Vagina (tissue), 2 donors: ENCODE measurements at regions not wholly inside any gene's neighbourhood (a gene's known extent, or its start where the extent isn't known, plus 50 kb on each side); places are given as distances from the start of the nearest gene placed in this dataset.
"Not testable (repeated sequence)": the region's sequence is repeated elsewhere in the genome, so short reads cannot be mapped to it uniquely, and the experiment has no call there.

Experiments
- DNase-seq, 2 donors: peaks; one replicate each; pipeline ENCODE4 v3.0.0-alpha.2; 2017; ENCODE audit errors: extremely low spot score in 2 of 2
- H3K27ac ChIP-seq: fragments of 200-600 bp; sonication (generic); one replicate; pipeline ENCODE4 v1.5.1; 2019
- H3K27me3 ChIP-seq: fragments of 200-600 bp; sonication (generic); one replicate; pipeline ENCODE4 v1.5.1; 2019
- H3K36me3 ChIP-seq, 2 donors: fragments of 200-600 bp; sonication (generic); one replicate each; pipeline ENCODE4 v1.5.1; 2017 to 2019
- H3K4me1 ChIP-seq: fragments of 200-600 bp; sonication (generic); one replicate; pipeline ENCODE4 v1.5.1; 2019
- H3K4me3 ChIP-seq, 2 donors: fragments of 200-600 bp; sonication (generic); 1 replicate in 1 of 2; 2 replicates in 1 of 2; pipeline ENCODE4 v1.5.1; 2016 to 2019
- H3K9me3 ChIP-seq: fragments of 200-600 bp; sonication (generic); one replicate; pipeline ENCODE4 v1.5.1; 2019
- POLR2A ChIP-seq, 2 donors: fragments of 450-650 bp; IDR thresholded peaks; one replicate each; pipeline ENCODE4 v1.6.1; 2017; ENCODE audit warnings: antibody characterized with exemption in 2 of 2, mild to moderate bottlenecking in 2 of 2, moderate library complexity in 2 of 2
- POLR2AphosphoS5 ChIP-seq, 2 donors: sonication (generic); formaldehyde crosslinking; IDR thresholded peaks; one replicate each; pipeline ENCODE4 v1.9.0; 2017; ENCODE audit warnings: antibody characterized with exemption in 2 of 2, mild to moderate bottlenecking in 2 of 2, low read depth in 1 of 2; ENCODE audit not compliant: insufficient read depth in 1 of 2
- intact Hi-C: fragments of 100-400 bp; cut with DNase I; formaldehyde crosslinking; loops from one replicate; pipeline ENCODE4 v1.15.1; 2023
- TF ChIP-seq, protein P1 (sequence below), 3 experiments: fragments of 450-650 bp in 2 of 3; fragments of 200-600 bp in 1 of 3; sonication (generic) in 1 of 3; IDR thresholded peaks; one replicate each; pipeline ENCODE4 v1.5.1; 2017 to 2019; ENCODE audit warnings: antibody characterized with exemption in 3 of 3, mild to moderate bottlenecking in 2 of 3, moderate library complexity in 2 of 3

DNA sequence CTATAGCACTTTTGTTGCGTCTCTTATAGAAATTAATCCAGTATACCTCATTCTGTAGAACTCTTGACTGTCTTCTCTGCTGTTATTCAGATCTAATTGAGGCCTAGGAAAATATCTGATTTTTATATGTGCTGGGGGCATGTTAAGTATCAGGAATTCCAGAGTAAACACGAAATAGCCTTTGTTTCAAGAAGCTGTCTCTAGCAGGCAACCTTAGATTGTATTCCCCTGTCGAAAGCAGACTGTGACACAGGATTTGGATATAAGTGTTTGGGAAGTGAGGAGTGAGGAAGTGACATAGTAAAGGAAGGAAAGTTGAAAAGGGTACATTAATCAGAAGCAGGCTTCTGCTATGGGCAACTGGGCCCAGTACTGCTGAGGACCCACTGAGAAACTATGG is 72.1 kb upstream of the RASA1 start:
- intact Hi-C loops, result no loop called here
- DNase-seq, result no peak
- Histone ChIP-seq H3K27me3 (no peaks in the 10 kb centered on the region), H3K4me3 (no peak overlapping the region), H3K36me3 (no peaks in the 10 kb centered on the region), H3K27ac (no peak overlapping the region), H3K9me3 (no peaks in the 10 kb centered on the region), H3K4me1 (no peaks in the 10 kb centered on the region)
- TF ChIP-seq, protein P1, sequence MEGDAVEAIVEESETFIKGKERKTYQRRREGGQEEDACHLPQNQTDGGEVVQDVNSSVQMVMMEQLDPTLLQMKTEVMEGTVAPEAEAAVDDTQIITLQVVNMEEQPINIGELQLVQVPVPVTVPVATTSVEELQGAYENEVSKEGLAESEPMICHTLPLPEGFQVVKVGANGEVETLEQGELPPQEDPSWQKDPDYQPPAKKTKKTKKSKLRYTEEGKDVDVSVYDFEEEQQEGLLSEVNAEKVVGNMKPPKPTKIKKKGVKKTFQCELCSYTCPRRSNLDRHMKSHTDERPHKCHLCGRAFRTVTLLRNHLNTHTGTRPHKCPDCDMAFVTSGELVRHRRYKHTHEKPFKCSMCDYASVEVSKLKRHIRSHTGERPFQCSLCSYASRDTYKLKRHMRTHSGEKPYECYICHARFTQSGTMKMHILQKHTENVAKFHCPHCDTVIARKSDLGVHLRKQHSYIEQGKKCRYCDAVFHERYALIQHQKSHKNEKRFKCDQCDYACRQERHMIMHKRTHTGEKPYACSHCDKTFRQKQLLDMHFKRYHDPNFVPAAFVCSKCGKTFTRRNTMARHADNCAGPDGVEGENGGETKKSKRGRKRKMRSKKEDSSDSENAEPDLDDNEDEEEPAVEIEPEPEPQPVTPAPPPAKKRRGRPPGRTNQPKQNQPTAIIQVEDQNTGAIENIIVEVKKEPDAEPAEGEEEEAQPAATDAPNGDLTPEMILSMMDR (IDR thresholded peaks at IDR 0.05), result no peak
- TF ChIP-seq POLR2AphosphoS5 (IDR thresholded peaks at IDR 0.05; ENCODE audit: insufficient read depth in 1 of 2, low read depth in 1 of 2) (no peak), POLR2A (IDR thresholded peaks at IDR 0.05) (no peak)

DNA sequence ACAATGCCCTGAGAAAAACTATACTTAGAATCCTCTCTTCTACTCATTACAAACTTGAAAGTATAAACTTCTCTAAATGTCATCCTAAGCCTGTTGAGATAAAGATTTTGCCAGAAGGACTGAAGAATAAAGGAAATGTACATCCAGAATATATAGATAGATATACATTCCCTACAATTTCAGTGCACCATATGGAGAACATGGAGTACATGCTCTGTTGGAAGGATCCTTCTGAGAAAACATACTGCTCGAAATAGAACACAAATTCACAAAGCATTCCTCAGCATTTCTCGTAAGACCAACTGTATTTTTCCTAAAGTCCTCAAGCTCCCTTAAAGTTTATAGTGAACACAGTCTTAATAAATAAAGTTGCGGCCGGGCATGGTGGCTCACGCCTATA is 69.7 kb upstream of the RASA1 start:
- Histone ChIP-seq H3K36me3 (no peaks in the 10 kb centered on the region), H3K4me1 (no peaks in the 10 kb centered on the region), H3K4me3 (no peak overlapping the region), H3K27ac (no peak overlapping the region), H3K9me3 (no peaks in the 10 kb centered on the region), H3K27me3 (no peaks in the 10 kb centered on the region)
- DNase-seq, result no peak
- TF ChIP-seq POLR2AphosphoS5 (IDR thresholded peaks at IDR 0.05; ENCODE audit: insufficient read depth in 1 of 2, low read depth in 1 of 2), result no peak
- TF ChIP-seq POLR2A (IDR thresholded peaks at IDR 0.05), result no peak
- TF ChIP-seq, protein P1 (IDR thresholded peaks at IDR 0.05), result no peak
- intact Hi-C loops, result no loop called here

DNA sequence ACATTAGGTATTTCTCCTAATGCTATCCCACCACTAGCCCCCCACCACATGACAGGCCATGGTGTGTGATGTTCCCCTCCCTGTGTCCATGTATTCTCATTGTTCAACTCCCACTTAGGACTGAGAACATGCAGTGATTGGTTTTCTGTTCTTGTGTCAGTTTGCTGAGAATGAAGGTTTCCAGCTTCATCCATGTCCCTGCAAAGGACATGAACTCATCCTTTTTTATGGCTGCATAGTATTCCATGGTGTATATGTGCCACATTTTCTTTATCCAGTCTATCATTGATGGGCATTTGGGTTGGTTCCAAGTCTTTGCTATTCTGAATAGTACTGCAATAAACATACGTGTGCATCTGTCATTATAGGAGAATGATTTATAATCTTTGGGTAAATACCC is 68.4 kb upstream of the RASA1 start:
- DNase-seq, H3K36me3 ChIP-seq, H3K4me3 ChIP-seq, H3K27me3 ChIP-seq, H3K27ac ChIP-seq, intact Hi-C loops, H3K9me3 ChIP-seq, H3K4me1 ChIP-seq: not testable (repeated sequence)

DNA sequence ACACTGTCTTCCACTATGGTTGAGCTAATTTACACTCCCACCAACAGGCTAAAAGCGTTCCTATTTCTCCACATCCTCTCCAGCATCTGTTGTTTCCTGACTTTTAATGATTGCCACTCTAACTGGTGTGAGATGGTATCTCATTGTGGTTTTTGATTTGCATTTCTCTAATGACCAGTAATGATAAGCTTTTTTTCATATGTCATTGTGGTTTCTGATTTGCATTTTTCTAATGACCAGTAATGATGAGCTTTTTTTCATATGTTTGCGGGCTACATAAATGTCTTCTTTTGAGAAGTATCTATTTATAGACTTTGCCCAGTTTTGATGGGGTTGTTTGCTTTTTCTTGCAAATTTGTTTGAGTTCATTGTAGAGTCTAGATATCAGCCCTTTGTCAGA is 68.0 kb upstream of the RASA1 start:
- DNase-seq, H3K27ac ChIP-seq, H3K4me1 ChIP-seq, intact Hi-C loops, H3K36me3 ChIP-seq, H3K4me3 ChIP-seq, H3K9me3 ChIP-seq, H3K27me3 ChIP-seq: not testable (repeated sequence)

DNA sequence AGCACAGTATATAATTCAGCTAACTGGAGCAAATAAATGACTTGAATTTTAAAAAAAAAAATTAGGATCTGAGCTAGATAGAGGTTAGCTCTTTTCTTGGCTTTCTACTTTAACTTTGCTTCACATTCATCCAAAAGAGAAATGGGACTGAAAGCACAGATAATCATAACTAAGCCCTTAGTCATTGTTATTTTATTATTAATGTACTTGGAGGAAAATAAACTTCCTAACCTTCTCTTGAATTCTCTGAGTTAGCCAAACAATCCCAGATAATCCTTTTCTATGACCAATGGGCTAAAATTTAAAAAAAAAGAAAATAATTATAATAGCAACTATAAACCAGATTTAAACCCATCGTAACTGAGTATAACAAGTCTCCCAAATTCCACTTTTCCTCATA is 57.6 kb upstream of the RASA1 start:
- intact Hi-C loops, result no loop called here
- TF ChIP-seq POLR2AphosphoS5 (IDR thresholded peaks at IDR 0.05; ENCODE audit: insufficient read depth in 1 of 2, low read depth in 1 of 2) (no peak), POLR2A (IDR thresholded peaks at IDR 0.05) (no peak)
- TF ChIP-seq, protein P1 (IDR thresholded peaks at IDR 0.05), result no peak
- H3K4me1 ChIP-seq, result no peaks in the 10 kb centered on the region

DNA sequence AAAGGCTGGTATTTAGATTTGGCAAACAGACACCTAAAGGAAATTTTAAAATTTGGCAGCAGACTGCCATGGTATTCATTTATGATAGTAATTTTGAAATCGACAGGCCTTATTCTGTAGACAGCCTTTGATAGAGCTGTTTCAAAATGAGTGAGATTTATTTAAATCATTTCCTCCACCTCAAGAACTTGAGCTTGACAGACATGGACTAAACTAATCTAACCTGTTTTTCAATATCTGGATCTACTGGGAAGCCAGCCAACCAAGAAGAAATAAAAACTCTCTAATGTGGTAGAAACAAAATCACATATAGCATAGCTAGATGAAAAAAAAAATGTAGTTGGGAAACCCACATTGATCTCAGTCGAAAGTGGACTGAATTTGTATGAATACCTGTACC is 56.9 kb upstream of the RASA1 start:
- no peaks in the 10 kb centered on the region for H3K36me3 ChIP-seq
- H3K9me3 ChIP-seq, result no peaks in the 10 kb centered on the region
- TF ChIP-seq POLR2AphosphoS5 (IDR thresholded peaks at IDR 0.05; ENCODE audit: insufficient read depth in 1 of 2, low read depth in 1 of 2) (no peak), POLR2A (IDR thresholded peaks at IDR 0.05) (no peak)
- TF ChIP-seq, protein P1 (IDR thresholded peaks at IDR 0.05), result no peak
- no peaks in the 10 kb centered on the region for H3K27me3 ChIP-seq
- no peak overlapping the region for H3K4me3 ChIP-seq
- DNase-seq, result no peak
- H3K27ac ChIP-seq, result no peak overlapping the region
- H3K4me1 ChIP-seq, result no peaks in the 10 kb centered on the region
- intact Hi-C loops, result no loop called here

More for the DNA sequence above, 57.6 kb upstream of the RASA1 start:
- H3K36me3 ChIP-seq, result no peaks in the 10 kb centered on the region
- H3K27ac ChIP-seq, result no peak overlapping the region
- H3K9me3 ChIP-seq, result no peaks in the 10 kb centered on the region
- H3K4me3 ChIP-seq, result no peak overlapping the region
- H3K27me3 ChIP-seq, result no peaks in the 10 kb centered on the region
- DNase-seq, result no peak
